Activated CD4-positive, alpha-beta memory T cell treated with anti-CD3 and anti-CD28 coated beads, Interleukin-2, amount 10 ng/mL, durations not matched to agents 7 days and 5 days (primary cell): ENCODE measurements at regions not wholly inside any gene's neighbourhood (a gene's known extent, or its start where the extent isn't known, plus 50 kb on each side); places are given as distances from the start of the nearest gene placed in this dataset.
"Not testable (repeated sequence)": the region's sequence is repeated elsewhere in the genome, so short reads cannot be mapped to it uniquely, and the experiment has no call there.

Source experiments
- CTCF ChIA-PET: fragments of 350-600 bp; sonication (Branson Sonifier 250); formaldehyde crosslinking; loops from one replicate; lab custom pipeline; 2021; ENCODE audit warnings: antibody characterized with exemption, inconsistent platforms; lab: Charles Lee
- POLR2A ChIA-PET: fragments of 350-600 bp; sonication (Branson Sonifier 250); formaldehyde crosslinking; loops from one replicate; lab custom pipeline; 2021; ENCODE audit warnings: antibody characterized with exemption; lab: Charles Lee
- DNase-seq: peaks from one replicate; pipeline ENCODE4 v3.0.0-alpha.2; 2020
- H3K27ac Mint-ChIP-seq: one replicate; pipeline ENCODE4 v1.8.0; 2021; ENCODE audit warnings: mild to moderate bottlenecking, mixed read lengths
- H3K27me3 Mint-ChIP-seq: one replicate; pipeline ENCODE4 v1.8.0; 2021; ENCODE audit warnings: mixed read lengths
- H3K36me3 Mint-ChIP-seq: one replicate; pipeline ENCODE4 v1.8.0; 2021; ENCODE audit warnings: low read depth, mixed read lengths
- H3K4me1 Mint-ChIP-seq: one replicate; pipeline ENCODE4 v1.8.0; 2021; ENCODE audit warnings: mixed read lengths
- H3K4me3 Mint-ChIP-seq: one replicate; pipeline ENCODE4 v1.8.0; 2021; ENCODE audit warnings: mild to moderate bottlenecking, mixed read lengths
- H3K9me3 Mint-ChIP-seq: one replicate; pipeline ENCODE4 v1.8.0; 2021; ENCODE audit warnings: mixed read lengths

DNA sequence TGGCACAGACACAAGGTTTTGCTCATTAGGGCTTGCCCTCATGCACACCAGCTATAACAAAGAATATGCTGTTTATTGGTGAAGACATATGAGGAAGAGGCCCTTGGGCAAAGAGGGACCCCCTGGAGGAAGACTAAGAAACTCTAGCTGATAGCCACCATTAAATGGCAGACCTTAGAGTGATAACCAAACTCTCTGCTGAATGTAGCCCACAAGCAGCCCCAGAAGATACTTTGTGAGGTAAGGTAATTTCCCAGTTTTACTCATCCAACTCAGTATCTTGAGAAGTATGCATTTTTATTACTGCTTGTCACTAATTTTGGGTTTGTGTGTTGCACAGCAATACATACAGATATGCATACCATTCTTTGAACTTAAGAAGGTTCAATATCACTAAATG, 563.3 kb downstream of the DOK5 start:
- POLR2A ChIA-PET, result no interaction called here
- Mint-ChIP-seq H3K4me3 (no peak overlapping the region), H3K36me3 (no peaks in the 10 kb centered on the region), H3K27ac (no peak overlapping the region), H3K27me3 (no peaks in the 10 kb centered on the region), H3K9me3 (peaks cover 29% of the 10 kb centered on the region), H3K4me1 (no peaks in the 10 kb centered on the region)
- no peak for DNase-seq
- CTCF ChIA-PET, result no interaction called here

DNA sequence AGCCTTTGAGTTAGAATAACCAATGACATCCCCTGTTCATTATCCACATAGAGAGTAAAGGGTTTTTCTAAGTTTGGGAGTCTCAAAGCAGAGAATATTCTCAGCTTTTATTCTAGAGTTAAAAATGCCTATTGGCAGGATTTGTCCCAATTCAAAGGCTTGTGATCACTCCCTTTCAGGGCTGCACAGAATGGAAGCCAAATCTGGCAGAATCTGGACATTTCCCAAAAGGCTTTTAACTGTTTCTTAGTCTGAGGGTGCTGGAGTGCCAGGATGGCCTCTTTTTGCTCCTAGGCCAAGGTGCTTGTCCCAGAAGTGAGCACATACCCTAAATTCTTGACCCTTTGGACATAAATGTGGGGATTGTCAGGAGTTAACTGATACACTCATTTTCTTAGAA, 556.6 kb downstream of the DOK5 start:
- no peak overlapping the region for H3K27ac Mint-ChIP-seq
- H3K9me3 Mint-ChIP-seq, result peaks cover 30% of the 10 kb centered on the region

GRCh38 chr20:55014766-55015165, 539.4 kb downstream of the DOK5 start:
- peaks cover 2% of the 10 kb centered on the region for H3K9me3 Mint-ChIP-seq
- no peaks in the 10 kb centered on the region for H3K4me1 Mint-ChIP-seq
- H3K27me3 Mint-ChIP-seq, result no peaks in the 10 kb centered on the region
- no peak overlapping the region for H3K4me3 Mint-ChIP-seq
- CTCF ChIA-PET, result no interaction called here
- no peak for DNase-seq
- no peaks in the 10 kb centered on the region for H3K36me3 Mint-ChIP-seq
- no peak overlapping the region for H3K27ac Mint-ChIP-seq
- POLR2A ChIA-PET, result no interaction called here

More for the DNA sequence above, 556.6 kb downstream of the DOK5 start:
- no peak for DNase-seq
- no peaks in the 10 kb centered on the region for H3K4me1 Mint-ChIP-seq
- H3K27me3 Mint-ChIP-seq, result no peaks in the 10 kb centered on the region
- no peak overlapping the region for H3K4me3 Mint-ChIP-seq
- no peaks in the 10 kb centered on the region for H3K36me3 Mint-ChIP-seq
- POLR2A ChIA-PET, result no interaction called here
- CTCF ChIA-PET, result no interaction called here

- no peak for DNase-seq
- no peaks in the 10 kb centered on the region for H3K4me1 Mint-ChIP-seq
- H3K27ac Mint-ChIP-seq, result no peak overlapping the region
- H3K36me3 Mint-ChIP-seq, result no peaks in the 10 kb centered on the region
- POLR2A ChIA-PET, result no interaction called here
- CTCF ChIA-PET, result interaction anchor here (0.6 kb wide), 1 partner anchor 1291 kb away, joined by 4 read pairs; no protein-coding TSS in a partner anchor
- H3K9me3 Mint-ChIP-seq, result peaks cover 3% of the 10 kb centered on the region
- no peak overlapping the region for H3K4me3 Mint-ChIP-seq
- no peaks in the 10 kb centered on the region for H3K27me3 Mint-ChIP-seq
Observed at GRCh38 chr20:55010761-55011160, 535.4 kb downstream of the DOK5 start.

DNA sequence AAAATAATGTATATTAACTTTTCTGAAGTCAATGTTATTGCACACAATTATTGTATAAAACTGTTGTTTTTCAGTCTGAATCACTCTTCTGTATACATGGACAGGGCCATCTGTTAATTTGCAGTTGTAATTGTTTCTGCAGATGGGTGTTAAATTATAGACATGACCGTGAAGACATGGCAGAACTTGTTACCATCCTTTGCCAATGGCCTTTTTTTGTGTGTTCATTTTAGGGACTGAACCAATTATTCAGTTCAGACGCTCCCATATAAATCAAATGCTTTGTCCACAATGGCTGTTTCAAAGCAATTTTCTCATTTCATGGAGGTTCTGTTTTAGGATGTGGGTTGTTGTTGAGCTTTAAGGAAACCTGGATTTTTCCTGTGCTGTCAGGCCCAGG, 533.7 kb downstream of the DOK5 start:
- no peaks in the 10 kb centered on the region for H3K36me3 Mint-ChIP-seq
- no peak overlapping the region for H3K4me3 Mint-ChIP-seq
- ChIA-PET CTCF (no interaction called here), POLR2A (no interaction called here)
- H3K4me1 Mint-ChIP-seq, result no peaks in the 10 kb centered on the region
- DNase-seq, result no peak
- no peaks in the 10 kb centered on the region for H3K27me3 Mint-ChIP-seq
- no peak overlapping the region for H3K27ac Mint-ChIP-seq
- peaks cover 3% of the 10 kb centered on the region for H3K9me3 Mint-ChIP-seq

DNA sequence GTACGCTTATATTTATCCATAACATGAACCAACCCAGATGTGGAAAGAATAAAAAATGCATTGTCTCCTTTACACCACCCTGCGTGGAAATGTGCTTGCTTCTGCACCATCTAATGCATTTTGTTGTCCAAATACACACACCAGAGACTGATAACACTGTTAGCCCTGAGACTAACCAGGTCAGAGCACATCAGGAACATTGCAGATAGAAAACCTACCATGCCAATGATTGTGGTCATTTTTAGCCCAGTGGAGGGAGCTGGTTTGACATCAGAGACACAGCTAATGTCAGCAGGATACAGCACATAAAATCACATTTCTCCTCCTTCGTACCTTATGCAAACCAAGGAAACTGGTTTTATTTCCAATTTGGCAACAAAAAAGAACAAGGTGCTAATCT, 528.7 kb downstream of the DOK5 start:
- Mint-ChIP-seq H3K4me3 (no peak overlapping the region), H3K27me3 (no peaks in the 10 kb centered on the region), H3K4me1 (no peaks in the 10 kb centered on the region), H3K9me3 (peaks cover 16% of the 10 kb centered on the region), H3K36me3 (no peaks in the 10 kb centered on the region), H3K27ac (no peak overlapping the region)
- POLR2A ChIA-PET, result no interaction called here
- CTCF ChIA-PET, result no interaction called here
- no peak for DNase-seq

- Mint-ChIP-seq H3K36me3 (no peaks in the 10 kb centered on the region), H3K4me3 (no peak overlapping the region), H3K27me3 (no peaks in the 10 kb centered on the region), H3K9me3 (peaks cover 7% of the 10 kb centered on the region), H3K4me1 (no peaks in the 10 kb centered on the region), H3K27ac (no peak overlapping the region)
- no peak for DNase-seq
- ChIA-PET POLR2A (no interaction called here), CTCF (no interaction called here)
Observed at GRCh38 chr20:54995553-54995952, 520.2 kb downstream of the DOK5 start.

DNA sequence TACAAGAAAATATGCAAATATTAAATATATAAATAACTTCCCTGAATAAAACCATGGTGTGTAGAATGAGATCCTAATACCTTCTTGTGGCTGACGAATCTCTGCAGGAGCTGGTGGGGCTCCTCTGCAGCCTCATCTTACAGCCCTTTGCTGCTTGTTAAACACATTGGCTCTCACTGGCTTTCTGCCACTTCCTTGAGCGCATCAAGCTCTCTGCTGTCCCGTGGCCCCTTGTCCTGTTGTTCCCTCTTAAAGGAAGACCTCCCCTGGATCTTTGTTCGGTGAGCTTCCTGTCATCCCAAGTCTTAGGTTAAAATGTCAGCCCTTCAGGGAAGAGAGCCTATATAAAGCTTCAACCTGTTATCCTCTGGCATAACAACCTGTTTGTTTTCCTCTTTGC, 519.6 kb downstream of the DOK5 start:
- no peak for DNase-seq
- POLR2A ChIA-PET, result no interaction called here
- Mint-ChIP-seq H3K36me3 (no peaks in the 10 kb centered on the region), H3K4me1 (no peaks in the 10 kb centered on the region), H3K27me3 (no peaks in the 10 kb centered on the region), H3K27ac (no peak overlapping the region), H3K4me3 (no peak overlapping the region), H3K9me3 (peaks cover 5% of the 10 kb centered on the region)
- CTCF ChIA-PET, result no interaction called here

GRCh38 chr20:54985091-54985490, 509.7 kb downstream of the DOK5 start:
- no peaks in the 10 kb centered on the region for H3K9me3 Mint-ChIP-seq
- POLR2A ChIA-PET, result no interaction called here
- H3K4me3 Mint-ChIP-seq, result no peak overlapping the region

DNA sequence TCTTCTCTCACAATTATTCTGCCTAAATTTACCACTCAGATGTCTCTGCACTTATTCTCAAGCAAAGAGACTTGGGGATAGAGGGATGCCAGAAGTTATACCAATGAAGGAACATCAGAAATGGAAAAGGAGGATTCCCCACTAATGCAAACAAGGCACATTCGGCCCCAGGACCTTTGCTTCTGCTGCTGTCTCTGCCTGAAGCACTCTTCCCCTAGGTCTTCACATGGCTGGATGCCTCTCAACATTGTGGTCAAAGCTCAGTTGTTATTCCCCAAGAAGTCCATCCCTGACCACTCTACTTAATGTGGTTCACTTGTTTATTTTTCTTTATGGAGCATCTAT, 508.7 kb downstream of the DOK5 start:
- ChIA-PET POLR2A (no interaction called here), CTCF (interaction anchor here (0.6 kb wide), 1 partner anchor 316 kb away, joined by 3 read pairs; no protein-coding TSS in a partner anchor)
- H3K4me1 Mint-ChIP-seq, result no peaks in the 10 kb centered on the region
- DNase-seq, result no peak
- no peak overlapping the region for H3K4me3 Mint-ChIP-seq
- no peak overlapping the region for H3K27ac Mint-ChIP-seq
- no peaks in the 10 kb centered on the region for H3K27me3 Mint-ChIP-seq
- peaks cover 3% of the 10 kb centered on the region for H3K9me3 Mint-ChIP-seq
- H3K36me3 Mint-ChIP-seq, result no peaks in the 10 kb centered on the region

More at GRCh38 chr20:54985091-54985490, 509.7 kb downstream of the DOK5 start:
- Mint-ChIP-seq H3K36me3 (no peaks in the 10 kb centered on the region), H3K27me3 (no peaks in the 10 kb centered on the region), H3K4me1 (no peaks in the 10 kb centered on the region), H3K27ac (no peak overlapping the region)
- CTCF ChIA-PET, result no interaction called here
- DNase-seq, result no peak

GRCh38 chr20:54983394-54984103, 508.2 kb downstream of the DOK5 start:
- H3K4me3 Mint-ChIP-seq, H3K9me3 Mint-ChIP-seq, H3K27me3 Mint-ChIP-seq, POLR2A ChIA-PET, H3K4me1 Mint-ChIP-seq, DNase-seq, H3K36me3 Mint-ChIP-seq, H3K27ac Mint-ChIP-seq: not testable (repeated sequence)
- CTCF ChIA-PET, result interaction anchor here (0.6 kb wide), 1 partner anchor 316 kb away, joined by 3 read pairs; no protein-coding TSS in a partner anchor

DNA sequence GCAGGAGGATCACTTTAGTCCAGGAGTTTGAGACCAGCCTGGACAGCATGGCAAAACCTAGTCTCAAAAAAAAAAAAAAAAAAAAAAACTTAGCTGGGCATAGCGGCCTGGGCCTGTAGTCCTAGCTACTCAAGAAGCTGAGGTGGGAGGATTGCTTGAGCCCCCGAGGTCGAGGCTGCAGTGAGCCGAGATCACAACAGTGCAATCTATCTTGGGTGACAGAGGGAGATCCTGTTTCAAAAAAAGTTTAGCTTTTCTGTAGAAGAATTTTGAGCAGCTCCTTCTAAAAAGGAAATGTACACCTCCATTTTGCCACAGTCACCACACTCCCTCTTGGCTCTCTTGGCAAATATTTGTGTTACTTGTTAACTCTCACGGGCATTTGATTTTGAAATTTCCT, 505.8 kb downstream of the DOK5 start:
- Mint-ChIP-seq H3K27ac (no peak overlapping the region), H3K9me3 (peaks cover 6% of the 10 kb centered on the region), H3K4me3 (no peak overlapping the region), H3K4me1 (no peaks in the 10 kb centered on the region), H3K27me3 (no peaks in the 10 kb centered on the region), H3K36me3 (no peaks in the 10 kb centered on the region)
- ChIA-PET POLR2A (no interaction called here), CTCF (no interaction called here)
- DNase-seq, result no peak

DNA sequence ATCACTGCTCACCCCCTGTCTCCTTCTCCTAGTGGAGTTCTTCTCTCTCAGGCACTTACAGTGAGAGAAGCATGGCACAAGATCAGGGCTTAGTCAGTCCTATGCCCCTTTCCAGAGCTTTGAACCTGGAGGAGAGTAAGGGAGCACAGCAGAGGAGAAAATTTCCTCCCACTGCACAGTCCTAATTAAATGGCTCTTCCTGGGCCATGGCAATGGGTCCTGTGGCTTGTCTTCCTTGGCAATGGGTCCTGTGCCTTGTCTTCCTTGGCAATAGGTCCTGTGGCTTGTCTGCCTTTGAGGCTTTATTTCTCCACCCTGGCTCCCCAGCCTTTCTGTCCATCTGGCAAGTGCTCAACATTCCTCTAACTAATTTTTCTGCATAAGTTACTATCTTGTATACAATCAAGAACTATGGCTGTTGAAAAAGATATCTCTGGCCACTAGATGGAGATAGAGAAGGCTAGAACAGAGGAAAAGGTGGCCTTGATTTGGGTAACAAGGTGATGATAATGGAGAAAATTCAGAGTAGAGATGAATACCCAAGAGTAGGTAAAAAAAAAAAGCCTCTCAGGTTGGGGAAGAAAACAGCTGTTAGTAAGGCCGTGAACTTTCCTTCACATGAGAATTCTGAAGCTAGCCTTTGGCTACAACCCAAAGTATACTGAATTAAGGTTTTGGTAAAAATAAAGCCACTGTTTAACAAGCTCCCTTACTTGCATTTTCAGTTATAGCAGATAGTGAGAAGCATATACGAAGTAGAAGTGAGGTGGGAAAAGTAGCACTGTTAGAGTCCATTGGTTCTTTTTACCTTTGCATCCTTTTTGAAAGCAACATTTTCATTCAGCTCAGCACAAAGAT, 504.9 kb downstream of the DOK5 start:
- Mint-ChIP-seq H3K4me1 (no peaks in the 10 kb centered on the region), H3K27me3 (no peaks in the 10 kb centered on the region)
- CTCF ChIA-PET, result no interaction called here

More for the DNA sequence above, 504.9 kb downstream of the DOK5 start:
- DNase-seq, result no peak
- H3K36me3 Mint-ChIP-seq, result no peaks in the 10 kb centered on the region
- POLR2A ChIA-PET, result no interaction called here
- H3K27ac Mint-ChIP-seq, result no peak overlapping the region
- H3K9me3 Mint-ChIP-seq, result peaks cover 6% of the 10 kb centered on the region
- H3K4me3 Mint-ChIP-seq, result no peak overlapping the region
